ENCODE measurements at regions not wholly inside any gene's neighbourhood (a gene's known extent, or its start where the extent isn't known, plus 50 kb on each side); places are given as distances from the start of the nearest gene placed in this dataset.

GRCh38 chr6:166825553-166826145 is 130.7 kb downstream of the RNASET2 start:
- TF ChIP-seq CTCF (IDR thresholded peaks at IDR 0.05 in 4 of 5, conservative IDR thresholded peaks at IDR 0.05 in 1 of 5) (no peak), POLR2A (IDR thresholded peaks at IDR 0.05) (no peak)
